GM18907 (cell line): ENCODE measurements at regions not wholly inside any gene's neighbourhood (a gene's known extent, or its start where the extent isn't known, plus 50 kb on each side); places are given as distances from the start of the nearest gene placed in this dataset.
"Not testable (repeated sequence)": the region's sequence is repeated elsewhere in the genome, so short reads cannot be mapped to it uniquely, and the experiment has no call there.

ENCODE experiments used
- ATAC-seq: cut with Tn5 transposase; IDR thresholded peaks from one replicate; pipeline ENCODE4 v1.9.1; 2021; ENCODE audit warnings: mild to moderate bottlenecking, moderate library complexity; ENCODE audit not compliant: unreplicated experiment

GRCh38 chr3:105974381-105974780 is 105.6 kb upstream of the CBLB start:
- ATAC-seq, result no peak

GRCh38 chr3:105976196-105976595 is 107.4 kb upstream of the CBLB start:
- no peak for ATAC-seq

GRCh38 chr3:105979961-105980360 is 111.1 kb upstream of the CBLB start:
- no peak for ATAC-seq

GRCh38 chr3:105982207-105982606 is 113.4 kb upstream of the CBLB start:
- ATAC-seq, result no peak

- ATAC-seq, result no peak
Observed at GRCh38 chr3:105984837-105985236, 116.0 kb upstream of the CBLB start.

- ATAC-seq, result not testable (repeated sequence)
Observed at GRCh38 chr3:105986343-105986742, 117.5 kb upstream of the CBLB start.

- no peak for ATAC-seq
Observed at GRCh38 chr3:105987809-105988208, 119.0 kb upstream of the CBLB start.

GRCh38 chr3:105988540-105989212 is 119.9 kb upstream of the CBLB start:
- no peak for ATAC-seq

- no peak for ATAC-seq
Observed at GRCh38 chr3:105996781-105997180, 128.0 kb upstream of the CBLB start.

GRCh38 chr3:105997466-105997799 is 128.6 kb upstream of the CBLB start:
- no peak for ATAC-seq

GRCh38 chr3:105997800-105998526 is 129.2 kb upstream of the CBLB start:
- no peak for ATAC-seq

GRCh38 chr3:105999856-106000255 is 131.0 kb upstream of the CBLB start:
- no peak for ATAC-seq

- no peak for ATAC-seq
Observed at GRCh38 chr3:106001923-106002322, 133.1 kb upstream of the CBLB start.

GRCh38 chr3:106004137-106004681 is 135.4 kb upstream of the CBLB start:
- no peak for ATAC-seq

- ATAC-seq, result no peak
Observed at GRCh38 chr3:106004826-106005225, 136.0 kb upstream of the CBLB start.

- no peak for ATAC-seq
Observed at GRCh38 chr3:106006001-106006400, 137.2 kb upstream of the CBLB start.

GRCh38 chr3:106006571-106006970 is 137.8 kb upstream of the CBLB start:
- no peak for ATAC-seq

- no peak for ATAC-seq
Observed at GRCh38 chr3:106007512-106007911, 138.7 kb upstream of the CBLB start.

- no peak for ATAC-seq
Observed at GRCh38 chr3:106008766-106009165, 140.0 kb upstream of the CBLB start.

- no peak for ATAC-seq
Observed at GRCh38 chr3:106010829-106011228, 142.0 kb upstream of the CBLB start.

GRCh38 chr3:106013971-106014370 is 145.2 kb upstream of the CBLB start:
- ATAC-seq, result no peak

- no peak for ATAC-seq
Observed at GRCh38 chr3:106014518-106014917, 145.7 kb upstream of the CBLB start.
